H1 (cell line): ENCODE measurements at regions not wholly inside any gene's neighbourhood (a gene's known extent, or its start where the extent isn't known, plus 50 kb on each side); places are given as distances from the start of the nearest gene placed in this dataset.

Experiments used
- CTCF ChIA-PET: fragments of 300-600 bp; sonication (Branson Sonifier 250); formaldehyde crosslinking; loops from one replicate; lab custom pipeline; 2021; ENCODE audit not compliant: partially characterized antibody; lab: Charles Lee
- POLR2A ChIA-PET: fragments of 300-600 bp; sonication (Branson Sonifier 250); formaldehyde crosslinking; loops from one replicate; lab custom pipeline; 2021; ENCODE audit warnings: inconsistent platforms; ENCODE audit not compliant: partially characterized antibody; lab: Charles Lee
- DNase-seq, 2 experiments: peaks; one replicate each; pipeline versions ENCODE4 v3.0.0 to v3.0.0-alpha.2; 2010 to 2022; ENCODE audit warnings: low spot score in 2 of 2, low read depth in 1 of 2, mixed read lengths in 1 of 2
- FAIRE-seq: peaks from 2 replicates; lab custom pipeline; 2011; peaks lifted over from hg19 to GRCh38; lab: Jason Lieb, UNC
- H2AFZ ChIP-seq: 2 replicates; pipeline ENCODE4 v1.8.1; 2012; ENCODE audit warnings: low read length, inconsistent platforms
- H2AK5ac ChIP-seq: 2 replicates; pipeline ENCODE4 v1.6.1; 2013; ENCODE audit warnings: low read depth, low read length
- H2BK120ac ChIP-seq: replicated peaks from 2 replicates; pipeline ENCODE3; 2013; ENCODE audit warnings: low read depth, low read length, inconsistent platforms
- H2BK12ac ChIP-seq: 2 replicates; pipeline ENCODE4 v1.6.1; 2013; ENCODE audit warnings: low read depth, low read length
- H2BK15ac ChIP-seq: 2 replicates; pipeline ENCODE4 v1.6.1; 2013; ENCODE audit warnings: low read length
- H2BK20ac ChIP-seq: 2 replicates; pipeline ENCODE4 v1.6.1; 2013; ENCODE audit warnings: low read length
- H2BK5ac ChIP-seq: 2 replicates; pipeline ENCODE4 v1.6.1; 2013; ENCODE audit warnings: low read depth, low read length
- H3K14ac ChIP-seq: 2 replicates; pipeline ENCODE4 v1.6.1; 2013; ENCODE audit warnings: inconsistent platforms; ENCODE audit not compliant: insufficient read length
- H3K18ac ChIP-seq: 2 replicates; pipeline ENCODE4 v1.6.1; 2013; ENCODE audit warnings: low read length; ENCODE audit errors: extremely low read depth
- H3K23ac ChIP-seq: 2 replicates; pipeline ENCODE4 v1.6.1; 2013; ENCODE audit warnings: inconsistent platforms; ENCODE audit not compliant: insufficient read length
- H3K23me2 ChIP-seq: 2 replicates; pipeline ENCODE4 v1.6.1; 2013; ENCODE audit warnings: low read depth, low read length
- H3K27ac ChIP-seq: 2 replicates; pipeline ENCODE4 v1.6.1; 2011; ENCODE audit warnings: low read depth, low read length, inconsistent platforms
- H3K27me3 ChIP-seq, 4 experiments: replicated peaks in 1 of 4; 1 replicate in 1 of 4; 2 replicates in 3 of 4; pipeline versions ENCODE4 v1.6.1 to v1.8.1; 2011 to 2013; ENCODE audit warnings: low read length in 3 of 4, mild to moderate bottlenecking in 3 of 4, inconsistent platforms in 2 of 4, mixed read lengths in 2 of 4, moderate library complexity in 1 of 4; ENCODE audit not compliant: control insufficient read depth in 3 of 4, insufficient read depth in 3 of 4; ENCODE audit errors: extremely low read depth in 1 of 4
- H3K36me3 ChIP-seq, 4 experiments: 2 replicates each; pipeline versions ENCODE4 v1.6.1 to v1.8.1; 2011 to 2013; ENCODE audit warnings: mild to moderate bottlenecking in 4 of 4, low read length in 3 of 4, moderate library complexity in 2 of 4, control low read depth in 1 of 4, inconsistent platforms in 1 of 4; ENCODE audit not compliant: insufficient read depth in 4 of 4, control insufficient read depth in 2 of 4
- H3K4ac ChIP-seq: replicated peaks from 2 replicates; pipeline ENCODE3; 2013; ENCODE audit warnings: low read length, low read depth, mixed read lengths, inconsistent platforms; ENCODE audit not compliant: insufficient read length
- H3K4me1 ChIP-seq, 4 experiments: replicated peaks in 1 of 4; 1 replicate in 1 of 4; 2 replicates in 3 of 4; pipeline versions ENCODE4 v1.6.1 to v1.8.1; 2011 to 2013; ENCODE audit warnings: low read length in 3 of 4, inconsistent platforms in 2 of 4, mixed read lengths in 1 of 4; ENCODE audit not compliant: insufficient read depth in 4 of 4, control insufficient read depth in 3 of 4
- H3K4me2 ChIP-seq, 2 experiments: 2 replicates each; pipeline versions ENCODE4 v1.6.1 to v1.8.1; 2011 to 2013; ENCODE audit warnings: low read depth in 2 of 2, low read length in 2 of 2, control low read depth in 1 of 2, inconsistent platforms in 1 of 2, mild to moderate bottlenecking in 1 of 2; ENCODE audit not compliant: insufficient read depth in 1 of 2
- H3K4me3 ChIP-seq, 4 experiments: fragments of 200-600, 300-600 bp in 1 of 4; sonication (generic), shearing (Covaris generic), sonication (Bioruptor Twin) in 1 of 4; 2 replicates each; pipeline versions ENCODE4 v1.5.1 to v1.8.1; 2011 to 2016; ENCODE audit warnings: low read length in 4 of 4, low read depth in 3 of 4, control low read depth in 2 of 4, inconsistent platforms in 2 of 4, mild to moderate bottlenecking in 2 of 4, mixed read lengths in 1 of 4, moderate library complexity in 1 of 4; ENCODE audit not compliant: insufficient read depth in 2 of 4; ENCODE audit errors: extremely low read depth in 1 of 4
- H3K56ac ChIP-seq: replicated peaks from 2 replicates; pipeline ENCODE3; 2013; ENCODE audit warnings: low read depth, mild to moderate bottlenecking, mixed read lengths, low read length, inconsistent platforms; ENCODE audit not compliant: insufficient read length
- H3K79me1 ChIP-seq: 2 replicates; pipeline ENCODE4 v1.6.1; 2013; ENCODE audit warnings: low read depth, low read length, control low read depth
- H3K79me2 ChIP-seq, 2 experiments: 2 replicates each; pipeline versions ENCODE4 v1.6.1 to v1.8.1; 2012 to 2013; ENCODE audit warnings: low read length in 2 of 2, mild to moderate bottlenecking in 2 of 2, inconsistent platforms in 1 of 2; ENCODE audit not compliant: insufficient read depth in 2 of 2, control insufficient read depth in 1 of 2
- H3K9ac ChIP-seq, 4 experiments: replicated peaks in 1 of 4; 1 replicate in 1 of 4; 2 replicates in 3 of 4; pipeline versions ENCODE4 v1.6.1 to v1.8.1; 2011 to 2013; ENCODE audit warnings: low read depth in 3 of 4, low read length in 3 of 4, control low read depth in 2 of 4, mild to moderate bottlenecking in 2 of 4, moderate library complexity in 2 of 4, inconsistent platforms in 1 of 4; ENCODE audit errors: extremely low read depth in 1 of 4
- H3K9me3 ChIP-seq, 2 experiments: 2 replicates each; pipeline versions ENCODE4 v1.6.1 to v1.8.1; 2012 to 2013; ENCODE audit warnings: mild to moderate bottlenecking in 2 of 2, moderate library complexity in 2 of 2, control low read depth in 1 of 2, inconsistent platforms in 1 of 2, low read depth in 1 of 2, low read length in 1 of 2, mixed read lengths in 1 of 2; ENCODE audit not compliant: insufficient read depth in 2 of 2
- H4K20me1 ChIP-seq, 2 experiments: replicated peaks in 1 of 2; 2 replicates each; pipeline versions ENCODE3 to v1.8.1; 2011 to 2013; ENCODE audit warnings: inconsistent platforms in 2 of 2, low read length in 2 of 2, mild to moderate bottlenecking in 1 of 2; ENCODE audit not compliant: insufficient read depth in 2 of 2, control insufficient read depth in 1 of 2
- H4K5ac ChIP-seq: 2 replicates; pipeline ENCODE4 v1.6.1; 2013; ENCODE audit warnings: low read length, low read depth, mixed read lengths, inconsistent platforms; ENCODE audit not compliant: insufficient read length
- H4K8ac ChIP-seq: 2 replicates; pipeline ENCODE4 v1.8.0; 2013; ENCODE audit warnings: mild to moderate bottlenecking, moderate library complexity, low read length, inconsistent platforms; ENCODE audit not compliant: insufficient read depth; ENCODE audit errors: extremely low read depth
- H4K91ac ChIP-seq: replicated peaks from 2 replicates; pipeline ENCODE3; 2013; ENCODE audit warnings: low read length, mixed read lengths, inconsistent platforms; ENCODE audit not compliant: insufficient read length
- BRCA1 ChIP-seq: IDR thresholded peaks from 2 replicates; pipeline ENCODE4 v1.6.1; 2012; ENCODE audit warnings: low read depth, low read length, improper control_type of control experiment

DNA sequence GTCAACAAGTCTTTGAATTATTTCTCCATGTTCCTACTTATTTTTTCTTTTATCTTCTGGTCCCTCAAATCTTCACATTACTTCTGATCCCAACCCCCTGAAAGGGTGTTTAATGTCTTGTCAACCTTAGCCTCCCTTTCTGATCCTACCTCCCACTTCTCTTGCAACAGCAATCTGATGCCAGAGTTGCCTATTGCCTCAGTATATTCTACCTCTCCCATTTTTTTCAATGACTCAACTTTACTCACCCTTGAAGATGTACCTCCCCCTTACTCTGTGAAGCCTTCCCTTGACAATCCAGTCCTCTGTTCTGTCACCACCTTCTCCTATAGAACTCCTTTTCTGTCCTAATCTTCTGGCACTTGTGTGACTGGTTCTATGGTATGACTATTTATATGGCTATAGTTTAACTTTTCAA is 99.5 kb upstream of the CD55 start:
- no peak overlapping the region for H3K23ac ChIP-seq
- no peak overlapping the region for H4K8ac ChIP-seq
- no peak overlapping the region for H3K9ac ChIP-seq
- no peak overlapping the region for H3K4me3 ChIP-seq
- no peak overlapping the region for H2BK120ac ChIP-seq
- H3K14ac ChIP-seq = no peak overlapping the region
- no peaks in the 10 kb centered on the region for H3K36me3 ChIP-seq
- H2BK20ac ChIP-seq = no peak overlapping the region
- FAIRE-seq = no peak
- no peak overlapping the region for H2BK5ac ChIP-seq
- ChIA-PET POLR2A (no interaction called here), CTCF (interaction anchor here (0.9 to 2.2 kb wide), 4 partner anchors 8 to 279 kb away, joined by 3 to 5 read pairs (median 3); no protein-coding TSS in a partner anchor)
- H3K27me3 ChIP-seq = no peaks in the 10 kb centered on the region
- no peak overlapping the region for H2AK5ac ChIP-seq
- no peak for DNase-seq
- no peaks in the 10 kb centered on the region for H3K23me2 ChIP-seq
- no peak overlapping the region for H3K18ac ChIP-seq
- H3K27ac ChIP-seq = no peak overlapping the region
- no peaks in the 10 kb centered on the region for H3K79me2 ChIP-seq
- no peak overlapping the region for H3K56ac ChIP-seq
- H2AFZ ChIP-seq = no peak overlapping the region
- TF ChIP-seq BRCA1 = no peak
- H4K20me1 ChIP-seq = no peaks in the 10 kb centered on the region
- no peak overlapping the region for H3K4me2 ChIP-seq
- H4K5ac ChIP-seq = no peak overlapping the region
- no peak overlapping the region for H2BK15ac ChIP-seq
- H2BK12ac ChIP-seq = no peak overlapping the region
- H3K4ac ChIP-seq = no peak overlapping the region
- peaks cover 0 to 11% (median 4%) of the 10 kb centered on the region in 4 experiments; a peak in 4 of 7 replicates for H3K4me1 ChIP-seq
- no peaks in the 10 kb centered on the region for H3K79me1 ChIP-seq
- no peak overlapping the region for H4K91ac ChIP-seq
- no peaks in the 10 kb centered on the region for H3K9me3 ChIP-seq
